ENCODE measurements at regions not wholly inside any gene's neighbourhood (a gene's known extent, or its start where the extent isn't known, plus 50 kb on each side); places are given as distances from the start of the nearest gene placed in this dataset.

DNA sequence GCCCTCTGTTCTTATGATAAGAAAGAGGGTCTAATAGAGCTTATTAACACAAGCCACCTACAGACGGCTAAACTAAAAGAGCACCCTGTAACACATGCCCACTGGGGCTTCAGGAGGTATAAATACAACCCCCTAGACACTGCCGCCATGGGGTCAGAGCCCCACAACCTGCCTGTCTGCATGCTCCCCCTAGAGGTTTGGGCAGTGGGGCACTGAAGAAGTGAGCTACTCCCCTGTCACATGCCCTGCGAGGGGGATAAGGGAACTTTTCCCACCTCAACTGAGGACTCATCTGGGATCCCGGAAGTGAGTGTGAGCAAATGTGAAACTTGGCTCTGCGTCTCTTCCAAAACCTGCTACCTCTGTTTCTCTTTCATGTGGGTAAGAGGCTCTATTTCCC, 334.5 kb downstream of the ADAM29 start:
- TF ChIP-seq, protein P1, sequence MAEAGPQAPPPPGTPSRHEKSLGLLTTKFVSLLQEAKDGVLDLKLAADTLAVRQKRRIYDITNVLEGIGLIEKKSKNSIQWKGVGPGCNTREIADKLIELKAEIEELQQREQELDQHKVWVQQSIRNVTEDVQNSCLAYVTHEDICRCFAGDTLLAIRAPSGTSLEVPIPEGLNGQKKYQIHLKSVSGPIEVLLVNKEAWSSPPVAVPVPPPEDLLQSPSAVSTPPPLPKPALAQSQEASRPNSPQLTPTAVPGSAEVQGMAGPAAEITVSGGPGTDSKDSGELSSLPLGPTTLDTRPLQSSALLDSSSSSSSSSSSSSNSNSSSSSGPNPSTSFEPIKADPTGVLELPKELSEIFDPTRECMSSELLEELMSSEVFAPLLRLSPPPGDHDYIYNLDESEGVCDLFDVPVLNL (CRISPR knock-in tag; IDR thresholded peaks at IDR 0.05; ENCODE audit: borderline replicate concordance, low read depth) = no peak
- TF ChIP-seq ZNF317 (CRISPR knock-in tag; IDR thresholded peaks at IDR 0.05; ENCODE audit: borderline replicate concordance, low read depth) (no peak), ATF1 (CRISPR knock-in tag; IDR thresholded peaks at IDR 0.05) (no peak), IRF2 (CRISPR knock-in tag; IDR thresholded peaks at IDR 0.05; ENCODE audit: borderline replicate concordance, low read depth) (no peak), ZNF396 (CRISPR knock-in tag; IDR thresholded peaks at IDR 0.05; ENCODE audit: borderline replicate concordance) (no peak), SP1 (CRISPR knock-in tag; conservative IDR thresholded peaks at IDR 0.05) (no peak), FOXK1 (CRISPR knock-in tag; IDR thresholded peaks at IDR 0.05) (no peak)
- TF ChIP-seq, protein P2, sequence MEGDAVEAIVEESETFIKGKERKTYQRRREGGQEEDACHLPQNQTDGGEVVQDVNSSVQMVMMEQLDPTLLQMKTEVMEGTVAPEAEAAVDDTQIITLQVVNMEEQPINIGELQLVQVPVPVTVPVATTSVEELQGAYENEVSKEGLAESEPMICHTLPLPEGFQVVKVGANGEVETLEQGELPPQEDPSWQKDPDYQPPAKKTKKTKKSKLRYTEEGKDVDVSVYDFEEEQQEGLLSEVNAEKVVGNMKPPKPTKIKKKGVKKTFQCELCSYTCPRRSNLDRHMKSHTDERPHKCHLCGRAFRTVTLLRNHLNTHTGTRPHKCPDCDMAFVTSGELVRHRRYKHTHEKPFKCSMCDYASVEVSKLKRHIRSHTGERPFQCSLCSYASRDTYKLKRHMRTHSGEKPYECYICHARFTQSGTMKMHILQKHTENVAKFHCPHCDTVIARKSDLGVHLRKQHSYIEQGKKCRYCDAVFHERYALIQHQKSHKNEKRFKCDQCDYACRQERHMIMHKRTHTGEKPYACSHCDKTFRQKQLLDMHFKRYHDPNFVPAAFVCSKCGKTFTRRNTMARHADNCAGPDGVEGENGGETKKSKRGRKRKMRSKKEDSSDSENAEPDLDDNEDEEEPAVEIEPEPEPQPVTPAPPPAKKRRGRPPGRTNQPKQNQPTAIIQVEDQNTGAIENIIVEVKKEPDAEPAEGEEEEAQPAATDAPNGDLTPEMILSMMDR (IDR thresholded peaks at IDR 0.05) = no peak
- TF ChIP-seq, protein P3, sequence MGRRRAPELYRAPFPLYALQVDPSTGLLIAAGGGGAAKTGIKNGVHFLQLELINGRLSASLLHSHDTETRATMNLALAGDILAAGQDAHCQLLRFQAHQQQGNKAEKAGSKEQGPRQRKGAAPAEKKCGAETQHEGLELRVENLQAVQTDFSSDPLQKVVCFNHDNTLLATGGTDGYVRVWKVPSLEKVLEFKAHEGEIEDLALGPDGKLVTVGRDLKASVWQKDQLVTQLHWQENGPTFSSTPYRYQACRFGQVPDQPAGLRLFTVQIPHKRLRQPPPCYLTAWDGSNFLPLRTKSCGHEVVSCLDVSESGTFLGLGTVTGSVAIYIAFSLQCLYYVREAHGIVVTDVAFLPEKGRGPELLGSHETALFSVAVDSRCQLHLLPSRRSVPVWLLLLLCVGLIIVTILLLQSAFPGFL (CRISPR knock-in tag; IDR thresholded peaks at IDR 0.05; ENCODE audit: borderline replicate concordance) = no peak
- TF ChIP-seq, protein P4, sequence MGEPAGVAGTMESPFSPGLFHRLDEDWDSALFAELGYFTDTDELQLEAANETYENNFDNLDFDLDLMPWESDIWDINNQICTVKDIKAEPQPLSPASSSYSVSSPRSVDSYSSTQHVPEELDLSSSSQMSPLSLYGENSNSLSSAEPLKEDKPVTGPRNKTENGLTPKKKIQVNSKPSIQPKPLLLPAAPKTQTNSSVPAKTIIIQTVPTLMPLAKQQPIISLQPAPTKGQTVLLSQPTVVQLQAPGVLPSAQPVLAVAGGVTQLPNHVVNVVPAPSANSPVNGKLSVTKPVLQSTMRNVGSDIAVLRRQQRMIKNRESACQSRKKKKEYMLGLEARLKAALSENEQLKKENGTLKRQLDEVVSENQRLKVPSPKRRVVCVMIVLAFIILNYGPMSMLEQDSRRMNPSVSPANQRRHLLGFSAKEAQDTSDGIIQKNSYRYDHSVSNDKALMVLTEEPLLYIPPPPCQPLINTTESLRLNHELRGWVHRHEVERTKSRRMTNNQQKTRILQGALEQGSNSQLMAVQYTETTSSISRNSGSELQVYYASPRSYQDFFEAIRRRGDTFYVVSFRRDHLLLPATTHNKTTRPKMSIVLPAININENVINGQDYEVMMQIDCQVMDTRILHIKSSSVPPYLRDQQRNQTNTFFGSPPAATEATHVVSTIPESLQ (CRISPR knock-in tag; IDR thresholded peaks at IDR 0.05) = no peak

Data from WTC11 (cell line).